IPS-NIHi7 (cell line): ENCODE measurements at regions not wholly inside any gene's neighbourhood (a gene's known extent, or its start where the extent isn't known, plus 50 kb on each side); places are given as distances from the start of the nearest gene placed in this dataset.
A peak's percentile ranks its signal among the peaks of the same experiment; 100 is the strongest.
"Not testable (repeated sequence)": the region's sequence is repeated elsewhere in the genome, so short reads cannot be mapped to it uniquely, and the experiment has no call there.

ENCODE experiments used
- DNase-seq: peaks from one replicate; pipeline ENCODE4 v3.0.0; 2012; ENCODE audit warnings: mixed read lengths; ENCODE audit errors: extremely low spot score

GRCh38 chr6:117761610-117762009 is 86.3 kb downstream of the NUS1 start:
- DNase-seq, result no peak

GRCh38 chr6:117771403-117771802 is 96.1 kb downstream of the NUS1 start:
- no peak for DNase-seq

- DNase-seq, result peak; percentile 56
Measured at GRCh38 chr6:117776441-117776840, 101.2 kb downstream of the NUS1 start.

DNA sequence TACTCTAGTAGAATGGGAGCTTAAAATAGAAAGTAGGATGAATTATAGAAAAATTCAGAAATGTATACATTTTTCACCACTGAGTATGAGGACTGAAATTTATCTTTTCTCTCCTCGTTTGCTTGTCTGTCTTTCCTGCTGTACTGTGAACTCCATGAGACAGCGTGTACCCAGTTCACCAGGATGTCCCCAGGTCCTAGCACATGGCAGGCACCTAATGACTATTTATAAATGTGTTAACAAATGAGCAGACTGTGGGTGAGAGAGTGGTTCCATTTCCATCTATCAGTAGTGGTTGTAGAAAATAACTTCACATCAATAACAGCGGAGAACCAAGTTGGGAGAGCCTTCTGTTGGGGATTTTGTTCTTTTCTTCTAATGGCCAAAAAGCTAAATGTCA is 106.3 kb downstream of the NUS1 start:
- DNase-seq, result no peak

DNA sequence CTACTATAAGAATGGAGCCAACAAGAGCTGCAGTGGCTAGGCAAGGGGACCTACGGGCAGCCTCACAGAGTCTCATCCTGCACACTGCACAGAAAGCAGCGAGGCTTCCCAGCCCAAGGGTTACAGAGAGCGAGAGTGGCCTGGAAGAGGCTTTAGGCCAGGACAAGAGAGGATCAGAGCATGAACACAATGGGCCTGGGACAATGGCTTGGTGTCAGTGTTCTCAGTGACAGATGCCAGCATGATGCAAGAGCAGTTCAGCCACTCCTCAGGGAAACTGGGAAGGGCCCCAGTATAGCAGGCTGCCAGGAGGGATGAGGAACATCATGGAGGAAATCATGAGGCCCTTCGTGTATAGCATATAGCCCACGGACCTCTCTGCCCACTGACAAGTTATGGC is 108.0 kb downstream of the NUS1 start:
- DNase-seq, result no peak

GRCh38 chr6:117791012-117791411 is 115.7 kb downstream of the NUS1 start:
- DNase-seq, result no peak

GRCh38 chr6:117795234-117795633 is 111.8 kb upstream of the SLC35F1 start:
- no peak for DNase-seq

DNA sequence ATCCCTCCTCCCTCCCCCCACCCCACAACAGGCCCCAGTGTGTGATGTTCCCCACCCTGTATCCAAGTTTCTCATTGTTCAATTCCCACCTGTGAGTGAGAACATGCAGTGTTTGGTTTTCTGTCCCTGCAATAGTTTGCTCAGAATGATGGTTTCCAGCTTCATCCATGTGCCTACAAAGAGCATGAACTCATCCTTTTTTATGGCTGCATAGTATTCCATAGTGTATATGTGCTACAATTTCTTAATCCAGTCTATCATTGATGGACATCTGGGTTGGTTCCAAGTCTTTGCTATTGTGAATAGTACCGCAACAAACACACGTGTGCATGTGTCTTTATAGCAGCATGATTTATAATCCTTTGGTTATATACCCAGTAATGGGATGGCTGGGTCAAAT is 108.2 kb upstream of the SLC35F1 start:
- DNase-seq, result not testable (repeated sequence)

DNA sequence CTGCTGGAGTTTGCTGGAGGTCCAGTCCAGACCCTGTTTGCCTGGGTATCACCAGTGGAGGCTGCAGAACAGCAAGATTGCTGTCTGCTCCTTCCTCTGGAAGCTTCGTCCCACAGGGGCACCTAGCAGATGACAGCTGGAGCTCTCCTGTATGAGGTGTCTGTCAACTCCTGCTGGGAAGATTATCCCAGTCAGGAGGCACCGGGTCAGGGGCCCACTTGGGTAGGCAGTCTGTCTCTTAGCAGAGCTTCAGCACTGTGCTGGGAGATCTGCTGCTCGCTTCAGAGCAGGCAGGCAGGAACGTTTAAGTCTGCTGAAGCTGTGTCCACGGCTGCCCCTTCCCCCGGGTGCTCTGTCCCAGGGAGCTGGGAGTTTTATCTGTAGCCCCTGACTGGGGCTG is 96.8 kb upstream of the SLC35F1 start:
- DNase-seq, result no peak

DNA sequence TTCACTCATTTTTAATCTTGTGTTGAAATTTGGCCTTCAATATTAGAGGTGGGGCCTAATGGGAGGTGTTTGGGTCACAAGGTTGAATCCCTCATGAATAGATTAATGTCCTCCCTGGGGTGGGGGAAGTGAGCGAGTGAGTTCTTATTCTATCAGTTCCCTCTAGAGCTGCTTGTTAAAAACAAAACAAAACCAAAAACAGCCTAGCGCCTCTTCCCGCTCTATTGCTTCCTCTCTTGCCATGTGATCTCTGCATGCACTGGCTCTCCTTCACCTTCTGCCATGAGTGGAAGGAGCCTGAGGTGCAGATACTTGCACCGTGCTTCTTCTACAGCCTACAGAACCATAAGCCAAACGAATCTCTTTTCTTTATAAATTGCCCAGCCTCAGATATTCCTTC is 89.6 kb upstream of the SLC35F1 start:
- DNase-seq, result no peak

DNA sequence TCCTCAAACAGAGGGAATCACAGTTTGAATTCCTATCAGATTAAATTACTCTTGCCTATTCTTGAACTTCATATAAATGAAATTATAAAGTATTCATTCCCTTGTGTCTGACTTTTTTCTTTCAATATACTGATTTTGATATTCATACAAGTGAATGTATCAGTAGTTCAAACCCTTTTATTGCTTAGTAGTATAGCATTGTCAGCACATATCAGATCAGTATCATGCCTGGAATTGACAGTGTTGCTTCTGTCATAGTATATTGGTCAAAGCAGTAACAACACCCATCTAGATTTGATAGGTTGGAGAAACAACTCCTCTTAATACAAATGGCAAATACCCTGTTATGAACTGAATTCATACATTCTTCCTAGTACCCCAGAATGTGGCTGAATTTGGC is 89.1 kb upstream of the SLC35F1 start:
- DNase-seq, result no peak

DNA sequence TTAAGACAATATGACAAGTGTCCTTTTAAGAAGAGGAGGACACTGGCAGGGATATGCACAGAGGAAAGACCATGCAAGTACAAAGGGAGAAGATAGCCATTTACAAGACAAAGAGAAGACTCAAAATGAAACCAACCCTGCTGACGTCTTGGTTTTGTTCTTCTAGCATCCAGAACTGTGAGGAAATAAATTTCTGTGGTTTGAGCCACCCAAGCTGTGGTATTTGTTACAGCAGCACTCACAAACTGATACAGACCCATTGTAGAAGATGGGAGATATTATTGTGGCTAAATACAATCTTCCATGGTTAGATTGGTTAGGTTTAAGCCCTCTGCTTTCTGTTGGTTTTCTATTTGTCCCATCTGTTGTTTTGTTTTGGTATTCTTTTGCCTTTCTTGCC is 88.6 kb upstream of the SLC35F1 start:
- no peak for DNase-seq

DNA sequence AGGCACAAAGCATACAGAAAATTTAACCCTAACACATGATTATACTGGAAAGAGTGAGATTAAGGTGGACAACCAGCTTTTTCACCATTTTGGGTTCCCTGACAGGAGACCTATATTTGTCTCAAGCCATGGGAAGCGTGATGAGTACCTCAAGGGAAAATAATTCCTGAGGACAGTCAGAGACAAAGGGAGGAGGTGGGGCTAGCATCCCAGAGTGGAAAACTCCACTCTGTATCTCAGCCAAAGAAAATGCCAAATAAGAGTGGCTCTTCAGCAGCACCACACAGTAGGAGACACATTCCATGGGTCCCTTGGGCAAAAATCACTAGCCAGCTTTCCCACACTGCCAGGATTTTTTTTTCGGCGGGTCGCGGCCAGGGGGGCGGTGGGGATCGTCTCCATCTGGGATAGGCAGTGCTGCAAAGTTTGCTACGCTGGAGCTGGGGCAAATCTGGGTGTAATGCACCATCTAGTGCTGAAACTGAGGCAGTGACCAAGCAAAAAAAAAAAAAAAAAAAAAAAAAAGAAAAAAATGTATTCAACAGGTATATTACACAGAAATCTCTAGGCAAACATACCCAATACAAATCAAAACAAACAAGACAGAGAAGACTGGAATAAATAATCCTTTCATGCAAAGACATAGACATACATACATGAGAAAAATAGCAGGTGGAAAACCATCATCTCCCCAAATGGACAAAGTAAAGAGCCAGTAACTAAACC is 77.3 kb upstream of the SLC35F1 start:
- DNase-seq, result peak; percentile 80

DNA sequence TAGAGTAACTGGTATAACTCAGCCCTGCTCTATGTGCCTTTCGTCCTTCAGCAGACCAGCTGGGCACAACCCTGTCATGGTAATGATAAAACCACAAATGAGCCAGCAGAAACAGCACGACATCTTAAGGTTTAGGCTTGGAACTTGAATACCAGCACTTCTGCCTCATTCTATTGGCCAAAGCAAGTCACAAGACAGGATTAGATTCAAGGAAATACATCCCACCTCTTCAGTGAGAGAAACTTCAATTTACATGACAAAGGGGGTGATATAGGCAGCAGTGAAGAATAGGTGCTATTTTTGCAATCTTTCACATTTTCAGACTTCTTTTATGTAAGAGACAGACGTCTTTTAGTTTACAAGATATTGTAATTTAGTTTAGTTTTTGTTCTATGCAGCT is 69.8 kb upstream of the SLC35F1 start:
- no peak for DNase-seq

DNA sequence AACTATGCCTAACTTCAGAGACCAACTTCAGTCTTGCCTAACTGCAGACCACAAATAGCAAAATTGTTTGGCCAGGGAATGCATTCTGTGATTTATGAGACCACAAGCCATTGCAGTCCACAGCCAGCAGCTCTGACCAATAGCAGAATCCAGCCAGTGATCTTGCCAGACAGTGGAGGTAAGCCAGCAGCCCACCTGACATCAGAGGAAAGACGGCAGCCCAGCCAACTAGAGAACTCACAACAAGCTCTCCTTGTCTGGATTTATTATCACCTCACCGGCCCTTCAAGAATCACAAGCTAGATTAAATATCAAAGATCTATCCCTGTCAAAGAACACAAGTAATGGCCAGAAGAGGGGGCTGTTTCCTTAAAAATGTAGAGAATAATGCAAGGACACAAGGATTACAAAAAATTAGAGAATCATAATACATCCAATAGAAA is 66.5 kb upstream of the SLC35F1 start:
- DNase-seq, result peak; percentile 42

DNA sequence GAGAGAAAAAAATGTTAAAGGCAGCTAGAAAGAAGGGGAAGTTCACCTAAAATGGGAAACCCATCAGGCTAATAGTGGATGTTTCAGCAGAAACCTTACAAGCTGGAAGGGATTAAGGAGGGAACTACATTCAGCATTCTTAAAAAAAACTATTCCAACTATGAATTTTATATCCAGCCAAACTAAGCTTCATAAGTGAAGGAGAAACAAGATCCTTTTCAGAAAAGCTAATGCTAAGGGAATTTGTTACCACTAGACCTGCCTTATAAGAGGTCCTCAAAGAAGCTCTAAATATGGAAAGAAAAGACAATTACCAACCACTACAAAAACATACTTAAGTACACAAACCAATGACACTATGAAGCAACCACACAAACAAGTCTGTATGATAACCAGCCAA is 59.2 kb upstream of the SLC35F1 start:
- DNase-seq, result no peak

DNA sequence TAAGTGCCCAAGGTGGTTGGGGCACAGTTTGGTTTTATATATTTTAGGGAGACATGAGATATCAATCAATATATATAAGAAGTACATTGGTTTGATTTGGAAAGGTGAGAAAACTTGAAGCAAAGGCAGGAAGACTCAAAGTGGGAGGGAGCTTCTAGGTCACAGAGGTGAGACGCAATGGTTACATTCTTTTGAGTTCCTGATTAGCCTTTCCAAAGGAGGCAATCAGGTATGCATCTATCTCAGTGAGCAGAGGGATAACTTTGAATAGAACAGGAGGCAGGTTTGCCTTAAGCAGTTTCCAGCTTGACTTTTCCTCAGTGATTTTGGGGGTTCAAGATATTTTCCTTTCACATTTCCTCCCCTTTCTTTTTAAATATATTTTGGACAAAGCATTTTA is 58.0 kb upstream of the SLC35F1 start:
- DNase-seq, result no peak
